HepG2 (cell line): ENCODE measurements at regions not wholly inside any gene's neighbourhood (a gene's known extent, or its start where the extent isn't known, plus 50 kb on each side); places are given as distances from the start of the nearest gene placed in this dataset.

ENCODE experiments used
- ATAC-seq: fragments of 200-7000 bp; cut with Tn5 transposase; 3 replicates; pipeline ENCODE4 v1.9.1; 2020; ENCODE audit warnings: mild to moderate bottlenecking, moderate library complexity
- BruUV-seq: library from RNA; stranded (reverse); fragments of 400-500 nt; replicated peaks from 2 replicates; lab custom pipeline; 2021; lab: Mats Ljungman, UMichigan
- CTCF ChIA-PET: fragments of 300-600 bp; formaldehyde crosslinking; extraction: SDS; loops from one replicate; lab custom pipeline; 2021; ENCODE audit warnings: low total read pairs, inconsistent platforms, low intra/inter-chr PET ratio; lab: Yijun Ruan, JAX
- POLR2A ChIA-PET: fragments of 350-600 bp; sonication (Branson Sonifier 250); formaldehyde crosslinking; loops from one replicate; lab custom pipeline; 2020; ENCODE audit warnings: antibody characterized with exemption, inconsistent platforms; lab: Yijun Ruan, JAX
- DNase-seq: peaks from one replicate; pipeline ENCODE4 v3.0.0-alpha.2; 2015; ENCODE audit warnings: low spot score
- FAIRE-seq: peaks from 3 replicates; lab custom pipeline; 2011; peaks lifted over from hg19 to GRCh38; lab: Jason Lieb, UNC
- H2AFZ ChIP-seq: one replicate; pipeline ENCODE4 v1.6.1; 2011; ENCODE audit warnings: low read length, inconsistent platforms
- H3K27ac ChIP-seq: fragments of 300-600 bp; 3 replicates; pipeline ENCODE4 v1.8.0; 2011; ENCODE audit warnings: mixed run types, mild to moderate bottlenecking, mixed read lengths, low read length, inconsistent platforms; ENCODE audit not compliant: insufficient read depth; ENCODE audit errors: extremely low read length
- H3K27me3 ChIP-seq, 2 experiments: fragments of 200-600 bp in 1 of 2; 2 replicates in 1 of 2; 3 replicates in 1 of 2; pipeline versions ENCODE4 v1.6.0 to v1.8.0; 2011; ENCODE audit warnings: low read length in 2 of 2, mild to moderate bottlenecking in 2 of 2, moderate library complexity in 2 of 2, inconsistent platforms in 1 of 2; ENCODE audit not compliant: insufficient read depth in 2 of 2, control insufficient read depth in 1 of 2
- H3K36me3 ChIP-seq, 2 experiments: fragments of 200-600 bp in 1 of 2; replicated peaks in 1 of 2; 2 replicates in 1 of 2; 3 replicates in 1 of 2; pipeline versions ENCODE4 v1.5.1 to v1.8.0; 2011; ENCODE audit warnings: low read length in 2 of 2, inconsistent platforms in 1 of 2; ENCODE audit not compliant: insufficient read depth in 2 of 2, control insufficient read depth in 1 of 2
- H3K4me1 ChIP-seq: 2 replicates; pipeline ENCODE4 v1.5.1; 2012; ENCODE audit warnings: low read length, inconsistent platforms; ENCODE audit not compliant: insufficient read depth
- H3K4me2 ChIP-seq: 2 replicates; pipeline ENCODE4 v1.6.0; 2011; ENCODE audit warnings: low read depth, low read length, inconsistent platforms
- H3K4me3 ChIP-seq, 3 experiments: fragments of 200-600 bp in 1 of 3; sonication (generic), shearing (Covaris generic) in 1 of 3; replicated peaks in 1 of 3; 2 replicates each; pipeline ENCODE4 v1.5.1; 2011 to 2016; ENCODE audit warnings: low read length in 3 of 3, inconsistent platforms in 2 of 3, low read depth in 2 of 3, mild to moderate bottlenecking in 2 of 3, control low read depth in 1 of 3, mixed read lengths in 1 of 3; ENCODE audit not compliant: insufficient read depth in 1 of 3
- H3K79me2 ChIP-seq: one replicate; pipeline ENCODE4 v1.6.1; 2011; ENCODE audit warnings: low read length, inconsistent platforms; ENCODE audit not compliant: insufficient read depth
- H3K9ac ChIP-seq: 2 replicates; pipeline ENCODE4 v1.6.0; 2011; ENCODE audit warnings: mild to moderate bottlenecking, low read depth, low read length, inconsistent platforms; ENCODE audit not compliant: insufficient read depth
- H3K9me3 ChIP-seq: 2 replicates; pipeline ENCODE4 v1.5.1; 2012; ENCODE audit warnings: mild to moderate bottlenecking, low read length
- H4K20me1 ChIP-seq: 2 replicates; pipeline ENCODE4 v1.6.0; 2011; ENCODE audit warnings: inconsistent platforms, mild to moderate bottlenecking, low read length, moderate library complexity; ENCODE audit not compliant: insufficient read depth
- ELF3 ChIP-seq: IDR thresholded peaks from 2 replicates; pipeline ENCODE4 v1.6.1; 2016; ENCODE audit warnings: missing genetic modification reagents, missing compliant biosample characterization
- EP300 ChIP-seq, 3 experiments: sonication (generic) in 1 of 3; formaldehyde crosslinking in 1 of 3; IDR thresholded peaks; 2 replicates each; pipeline versions ENCODE4 v1.5.1 to v1.6.1; 2011 to 2020; ENCODE audit warnings: low read depth in 2 of 3, low read length in 2 of 3, borderline replicate concordance in 1 of 3, improper control_type of control experiment in 1 of 3, mild to moderate bottlenecking in 1 of 3, missing genetic modification reagents in 1 of 3, moderate library complexity in 1 of 3
- ISL2 ChIP-seq: sonication (generic); formaldehyde crosslinking; IDR thresholded peaks from 2 replicates; pipeline ENCODE4 v1.5.0; 2020; ENCODE audit warnings: missing genetic modification reagents
- JUNB ChIP-seq: sonication (generic); formaldehyde crosslinking; IDR thresholded peaks from 2 replicates; pipeline ENCODE4 v1.8.0; 2022; ENCODE audit warnings: missing genetic modification reagents, mild to moderate bottlenecking, borderline replicate concordance
- MIXL1 ChIP-seq: IDR thresholded peaks from 2 replicates; pipeline ENCODE4 v1.6.1; 2016
- NRL ChIP-seq: sonication (generic); formaldehyde crosslinking; IDR thresholded peaks from 2 replicates; pipeline ENCODE4 v1.5.0; 2020; ENCODE audit warnings: missing genetic modification reagents, mild to moderate bottlenecking, moderate library complexity, borderline replicate concordance
- POLR2G ChIP-seq: fragments of 200-400 bp; formaldehyde crosslinking; IDR thresholded peaks from 2 replicates; pipeline ENCODE4 v1.6.1; 2018; ENCODE audit warnings: mild to moderate bottlenecking, low read depth, low read length, moderate library complexity
- RFXAP ChIP-seq: sonication (generic); formaldehyde crosslinking; IDR thresholded peaks from 2 replicates; pipeline ENCODE4 v1.4.0; 2020; ENCODE audit warnings: missing genetic modification reagents, borderline replicate concordance
- SMC3 ChIP-seq: IDR thresholded peaks from 2 replicates; pipeline ENCODE4 v1.6.1; 2011; ENCODE audit warnings: low read length, improper control_type of control experiment
- SP2 ChIP-seq: sonication (generic); formaldehyde crosslinking; IDR thresholded peaks from 2 replicates; pipeline ENCODE4 v1.5.1; 2020; ENCODE audit warnings: mild to moderate bottlenecking, missing genetic modification reagents
- TGIF2 ChIP-seq: IDR thresholded peaks from 2 replicates; pipeline ENCODE4 v1.6.1; 2016; ENCODE audit warnings: control low read depth, missing compliant biosample characterization
- THRA ChIP-seq: sonication (generic); formaldehyde crosslinking; IDR thresholded peaks from 2 replicates; pipeline ENCODE4 v1.4.0; 2020; ENCODE audit warnings: missing genetic modification reagents, borderline replicate concordance
- U2AF1 ChIP-seq: fragments of 200-400 bp; formaldehyde crosslinking; optimal IDR thresholded peaks from 2 replicates; pipeline ENCODE3; 2017; ENCODE audit warnings: mild to moderate bottlenecking, low read depth, low read length
- XBP1 ChIP-seq: sonication (generic); formaldehyde crosslinking; IDR thresholded peaks from 2 replicates; pipeline ENCODE4 v1.5.0; 2020; ENCODE audit warnings: missing genetic modification reagents
- ZNF350 ChIP-seq: sonication (generic); formaldehyde crosslinking; IDR thresholded peaks from 2 replicates; pipeline ENCODE4 v1.4.0; 2020; ENCODE audit warnings: mild to moderate bottlenecking, low read depth, missing genetic modification reagents, borderline replicate concordance
- ZNF431 ChIP-seq: sonication (generic); formaldehyde crosslinking; IDR thresholded peaks from 2 replicates; pipeline ENCODE4 v1.9.0; 2022; ENCODE audit warnings: missing genetic modification reagents, low read depth, mild to moderate bottlenecking, borderline replicate concordance
- ZNF572 ChIP-seq: sonication (generic); formaldehyde crosslinking; IDR thresholded peaks from 2 replicates; pipeline ENCODE4 v1.5.1; 2020; ENCODE audit warnings: mild to moderate bottlenecking, missing genetic modification reagents
- ZNF737 ChIP-seq: sonication (generic); formaldehyde crosslinking; IDR thresholded peaks from 2 replicates; pipeline ENCODE4 v1.5.0; 2020; ENCODE audit warnings: missing genetic modification reagents, mild to moderate bottlenecking, borderline replicate concordance
- ZNF766 ChIP-seq: sonication (generic); formaldehyde crosslinking; IDR thresholded peaks from 2 replicates; pipeline ENCODE4 v1.5.0; 2020; ENCODE audit warnings: missing genetic modification reagents, borderline replicate concordance
- WGBS: methylation state at CpG from one replicate; pipeline ENCODE4 v1.1.6; 2017; ENCODE audit warnings: low lambda C conversion rate; 5-methylcytosine and 5-hydroxymethylcytosine counted together
- in situ Hi-C: cut with HindIII; loops from 2 replicates; pipeline ENCODE4 v1.10.0; 2017; ENCODE audit warnings: low pct_unique_long_range_greater_than_20kb; ENCODE audit not compliant: extremely low pct_ligation_motif_present
- intact Hi-C: fragments of 100-400 bp; cut with micrococcal nuclease; formaldehyde crosslinking; loops from one replicate; pipeline ENCODE4 v1.10.0; 2022; ENCODE audit not compliant: unreplicated experiment
- TF ChIP-seq, protein P1 (sequence below): sonication (generic); formaldehyde crosslinking; IDR thresholded peaks from 2 replicates; pipeline ENCODE4 v1.4.0; 2020; ENCODE audit warnings: missing genetic modification reagents
- TF ChIP-seq, protein P2 (sequence below): sonication (generic); formaldehyde crosslinking; IDR thresholded peaks from 2 replicates; pipeline ENCODE4 v1.4.0; 2020; ENCODE audit warnings: mild to moderate bottlenecking, missing genetic modification reagents, borderline replicate concordance

DNA sequence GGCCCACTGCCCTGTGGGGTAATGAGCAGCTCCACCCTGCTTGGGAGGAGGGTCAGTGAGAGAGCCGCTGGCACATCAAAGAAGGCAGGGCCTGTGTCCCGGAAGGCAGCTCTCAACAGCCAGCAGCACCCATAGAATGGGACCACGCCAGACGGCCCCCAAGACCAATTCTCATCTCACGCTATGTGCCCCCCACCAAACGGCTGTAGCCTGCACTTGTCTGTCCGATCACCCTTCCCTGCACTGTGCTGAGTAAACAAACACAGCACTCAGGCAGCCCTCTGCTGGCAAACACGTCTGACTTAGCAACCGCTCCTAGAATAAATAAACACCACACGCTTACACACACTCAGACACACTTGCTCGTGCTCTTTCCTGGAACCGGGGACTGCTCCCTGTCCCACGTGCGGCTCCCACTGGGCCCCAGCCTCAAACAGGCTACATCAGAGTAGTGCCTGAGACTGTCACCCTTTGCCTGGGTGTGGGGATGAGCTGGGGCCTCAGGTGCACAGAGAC is 53.2 kb upstream of the CDON start:
- Histone ChIP-seq H3K27ac (peak overlapping the region; percentile 65), H2AFZ (no peak overlapping the region), H3K9me3 (no peaks in the 10 kb centered on the region), H4K20me1 (no peaks in the 10 kb centered on the region), H3K9ac (peak overlapping the region; percentile 69), H3K4me1 (peaks cover 64% of the 10 kb centered on the region), H3K27me3 (peaks cover 5 to 9% of the 10 kb centered on the region in 2 experiments; a peak in 2 of 5 replicates), H3K79me2 (no peaks in the 10 kb centered on the region), H3K4me3 (peak overlapping the region; percentile 22 to 73 (median 38); a peak in 5 of 6 replicates), H3K4me2 (peak overlapping the region; percentile 89), H3K36me3 (no peaks in the 10 kb centered on the region)
- POLR2A ChIA-PET: interaction anchor here (1.1 to 5.2 kb wide), 13 partner anchors 12 to 78 kb away, joined by 4 to 40 read pairs (median 7); partner anchors contain the start of gene CDON
- DNase-seq: peak; percentile 93
- BruUV-seq: no TSS peak
- FAIRE-seq: peak; percentile 84
- peak; percentile 91 for ATAC-seq
- in situ Hi-C loops (no loop called here), intact Hi-C loops (loop anchor here (1.0 kb wide), 2 partner anchors 24 to 174 kb away; no protein-coding TSS in a partner anchor)
- 0% methylated on average over 12 of the region's 14 CpGs for WGBS
- CTCF ChIA-PET: no interaction called here
- no peak for TF ChIP-seq JUNB
- TF ChIP-seq ZNF350 (CRISPR knock-in tag): peak; percentile 41; the same call in 1 of the 2 replicates
- TF ChIP-seq TGIF2 (CRISPR knock-in tag): peak; percentile 18; the same call in 1 of the 2 replicates
- no peak for TF ChIP-seq ZNF766
- TF ChIP-seq ZNF572 (CRISPR knock-in tag): no peak; the same call in 1 of the 2 replicates
- no peak for TF ChIP-seq ZNF737 (CRISPR knock-in tag)
- peak; percentile 89 for TF ChIP-seq ELF3 (CRISPR knock-in tag)
- TF ChIP-seq NRL (CRISPR knock-in tag): peak; percentile 28; the same call in 1 of the 2 replicates
- TF ChIP-seq ISL2 (CRISPR knock-in tag): peak; percentile 49
- TF ChIP-seq, protein P1, sequence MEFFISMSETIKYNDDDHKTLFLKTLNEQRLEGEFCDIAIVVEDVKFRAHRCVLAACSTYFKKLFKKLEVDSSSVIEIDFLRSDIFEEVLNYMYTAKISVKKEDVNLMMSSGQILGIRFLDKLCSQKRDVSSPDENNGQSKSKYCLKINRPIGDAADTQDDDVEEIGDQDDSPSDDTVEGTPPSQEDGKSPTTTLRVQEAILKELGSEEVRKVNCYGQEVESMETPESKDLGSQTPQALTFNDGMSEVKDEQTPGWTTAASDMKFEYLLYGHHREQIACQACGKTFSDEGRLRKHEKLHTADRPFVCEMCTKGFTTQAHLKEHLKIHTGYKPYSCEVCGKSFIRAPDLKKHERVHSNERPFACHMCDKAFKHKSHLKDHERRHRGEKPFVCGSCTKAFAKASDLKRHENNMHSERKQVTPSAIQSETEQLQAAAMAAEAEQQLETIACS: no peak
- TF ChIP-seq U2AF1: no peak
- TF ChIP-seq EP300 (IDR thresholded peaks at IDR 0.05; ENCODE audit: low read depth in 2 of 2, low read length in 2 of 2): peak; percentile 70 to 77; a peak in 3 of 4 replicates
- TF ChIP-seq EP300 (CRISPR knock-in tag; IDR thresholded peaks at IDR 0.05; ENCODE audit: borderline replicate concordance): peak; percentile 70
- 0 out of 2 replicates have a peak, but pooled peaks have one; percentile 30 for TF ChIP-seq SP2 (CRISPR knock-in tag)
- TF ChIP-seq THRA (CRISPR knock-in tag): peak; percentile 72; the same call in 1 of the 2 replicates
- TF ChIP-seq XBP1 (CRISPR knock-in tag): no peak
- peak; percentile 79 for TF ChIP-seq ZNF431 (CRISPR knock-in tag)
- peak; percentile 64 for TF ChIP-seq MIXL1 (CRISPR knock-in tag)
- TF ChIP-seq SMC3: peak; percentile 59
- TF ChIP-seq RFXAP (CRISPR knock-in tag): no peak; the same call in 1 of the 2 replicates
- TF ChIP-seq POLR2G: no peak; the same call in 1 of the 2 replicates
- TF ChIP-seq, protein P2, sequence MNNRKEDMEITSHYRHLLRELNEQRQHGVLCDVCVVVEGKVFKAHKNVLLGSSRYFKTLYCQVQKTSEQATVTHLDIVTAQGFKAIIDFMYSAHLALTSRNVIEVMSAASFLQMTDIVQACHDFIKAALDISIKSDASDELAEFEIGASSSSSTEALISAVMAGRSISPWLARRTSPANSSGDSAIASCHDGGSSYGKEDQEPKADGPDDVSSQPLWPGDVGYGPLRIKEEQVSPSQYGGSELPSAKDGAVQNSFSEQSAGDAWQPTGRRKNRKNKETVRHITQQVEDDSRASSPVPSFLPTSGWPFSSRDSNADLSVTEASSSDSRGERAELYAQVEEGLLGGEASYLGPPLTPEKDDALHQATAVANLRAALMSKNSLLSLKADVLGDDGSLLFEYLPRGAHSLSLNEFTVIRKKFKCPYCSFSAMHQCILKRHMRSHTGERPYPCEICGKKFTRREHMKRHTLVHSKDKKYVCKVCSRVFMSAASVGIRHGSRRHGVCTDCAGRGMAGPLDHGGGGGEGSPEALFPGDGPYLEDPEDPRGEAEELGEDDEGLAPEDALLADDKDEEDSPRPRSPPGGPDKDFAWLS: no peak
